ENCODE measurements at regions not wholly inside any gene's neighbourhood (a gene's known extent, or its start where the extent isn't known, plus 50 kb on each side); places are given as distances from the start of the nearest gene placed in this dataset.

DNA sequence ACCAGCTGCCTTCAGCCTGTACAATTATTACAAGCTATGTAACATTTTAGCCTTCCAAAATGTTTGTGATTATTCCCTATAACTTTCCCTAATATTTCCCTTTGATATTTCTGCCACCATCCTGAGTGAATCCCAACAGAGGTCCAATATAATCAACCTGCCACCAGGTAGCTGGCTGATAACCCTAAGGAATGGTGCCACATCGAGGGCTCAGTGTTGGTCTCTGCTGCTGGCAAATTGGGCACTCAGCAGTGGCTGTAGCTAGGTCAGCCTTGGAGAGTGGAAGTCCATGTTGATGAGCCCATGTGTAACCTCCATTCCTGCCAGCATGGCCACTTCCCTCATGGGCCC, 121.2 kb downstream of the ZNF280B start:
- H3K4me3 Mint-ChIP-seq = no peak overlapping the region
- peaks cover 2% of the 10 kb centered on the region for H3K36me3 Mint-ChIP-seq
- peaks cover 20% of the 10 kb centered on the region for H3K4me1 Mint-ChIP-seq
- no peak overlapping the region for H3K27ac Mint-ChIP-seq
- no peak for ATAC-seq (ENCODE audit: low read depth)
- H3K9me3 Mint-ChIP-seq = no peaks in the 10 kb centered on the region
- no peak for DNase-seq (ENCODE audit: low spot score in 2 of 2)
- H3K27me3 Mint-ChIP-seq = no peaks in the 10 kb centered on the region

DNA sequence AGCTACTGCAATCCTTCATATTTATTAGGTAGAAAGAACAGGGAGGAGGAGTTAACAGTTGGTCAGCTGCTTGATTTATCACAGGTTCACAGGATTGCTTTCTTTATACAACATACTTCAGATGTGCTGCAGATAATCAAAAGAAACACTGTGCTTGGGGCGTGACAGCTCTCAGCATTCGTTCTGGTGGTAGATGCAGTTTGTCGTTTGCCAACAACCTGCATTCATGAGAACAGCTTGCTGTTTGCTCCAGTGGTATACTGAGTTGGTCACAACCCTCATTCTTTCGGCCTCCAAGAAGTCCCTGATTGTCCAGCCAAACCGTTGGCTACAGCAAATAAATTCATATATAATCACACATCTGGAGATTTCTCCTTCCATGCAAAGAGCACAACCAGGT, 120.5 kb downstream of the ZNF280B start:
- no peak overlapping the region for H3K4me3 Mint-ChIP-seq
- peaks cover 4% of the 10 kb centered on the region for H3K36me3 Mint-ChIP-seq
- ATAC-seq (ENCODE audit: low read depth) = no peak
- no peak for DNase-seq (ENCODE audit: low spot score in 2 of 2)
- H3K9me3 Mint-ChIP-seq = no peaks in the 10 kb centered on the region
- no peak overlapping the region for H3K27ac Mint-ChIP-seq
- H3K27me3 Mint-ChIP-seq = no peaks in the 10 kb centered on the region
- peaks cover 12% of the 10 kb centered on the region for H3K4me1 Mint-ChIP-seq

DNA sequence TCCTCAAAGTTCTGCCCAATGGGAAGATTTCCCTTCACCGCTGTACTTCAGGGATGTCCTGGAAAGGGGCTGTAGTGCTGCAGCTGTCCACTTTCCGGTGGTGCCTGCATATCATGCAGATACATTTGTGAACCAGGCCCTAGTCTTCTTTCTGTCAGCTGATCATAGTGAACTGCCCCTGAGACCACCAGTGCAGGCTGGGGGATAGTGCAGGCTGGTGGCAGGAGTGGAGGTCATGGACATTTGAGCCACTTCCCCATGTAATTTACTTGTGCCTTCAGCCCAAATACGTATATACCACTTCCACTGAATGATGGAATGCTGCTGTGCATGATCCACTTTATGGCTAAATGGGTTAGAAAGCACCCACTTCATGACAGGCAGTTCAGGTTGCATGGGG, 120.0 kb downstream of the ZNF280B start:
- Mint-ChIP-seq H3K27me3 (no peaks in the 10 kb centered on the region), H3K9me3 (no peaks in the 10 kb centered on the region), H3K4me1 (peaks cover 8% of the 10 kb centered on the region), H3K27ac (no peak overlapping the region), H3K36me3 (peaks cover 4% of the 10 kb centered on the region), H3K4me3 (no peak overlapping the region)
- DNase-seq (ENCODE audit: low spot score in 2 of 2) (no peak), ATAC-seq (ENCODE audit: low read depth) (no peak)

DNA sequence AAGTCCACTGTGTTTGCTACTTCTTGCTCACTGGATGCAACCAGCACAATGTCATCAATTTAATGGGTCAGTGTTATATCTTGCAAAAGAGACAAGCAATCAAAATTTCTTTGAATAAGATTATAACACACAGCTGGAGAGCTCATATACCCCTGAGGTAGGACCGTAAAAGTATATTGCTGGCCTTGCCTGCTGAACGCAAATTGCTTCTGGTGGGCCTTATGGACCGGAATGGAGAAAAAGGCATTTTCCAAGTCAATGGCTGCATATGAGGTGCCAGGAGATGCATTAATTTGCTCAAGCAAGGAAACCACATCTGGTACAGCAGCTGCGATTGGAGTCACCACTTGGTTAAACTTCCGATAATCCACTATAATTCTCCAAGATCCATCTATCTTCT, 119.1 kb downstream of the ZNF280B start:
- H3K27me3 Mint-ChIP-seq = no peaks in the 10 kb centered on the region
- no peak overlapping the region for H3K4me3 Mint-ChIP-seq
- peaks cover 4% of the 10 kb centered on the region for H3K36me3 Mint-ChIP-seq
- peaks cover 6% of the 10 kb centered on the region for H3K4me1 Mint-ChIP-seq
- H3K9me3 Mint-ChIP-seq = no peaks in the 10 kb centered on the region
- DNase-seq (ENCODE audit: low spot score in 2 of 2) = no peak
- ATAC-seq (ENCODE audit: low read depth) = no peak
- H3K27ac Mint-ChIP-seq = no peak overlapping the region

DNA sequence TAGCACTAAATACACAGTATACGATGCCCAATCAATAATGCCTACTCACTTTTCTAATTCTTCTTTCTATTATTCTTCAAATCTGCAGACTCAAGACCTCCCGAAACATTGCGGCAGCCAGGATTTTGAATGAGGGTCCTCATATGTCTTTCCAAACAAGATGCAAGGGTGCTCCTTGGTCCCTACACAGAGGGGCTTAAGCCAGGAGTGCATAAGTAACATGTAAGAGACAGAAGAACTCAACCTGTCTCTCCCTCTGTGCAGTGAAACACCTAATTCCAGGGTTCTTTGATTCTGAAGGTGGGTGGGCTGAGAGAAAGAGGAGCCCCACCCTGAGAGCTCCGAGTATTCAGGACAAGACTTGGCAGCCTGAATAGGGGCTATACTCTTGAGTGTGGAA, 117.6 kb downstream of the ZNF280B start:
- no peaks in the 10 kb centered on the region for H3K27me3 Mint-ChIP-seq
- peaks cover 18% of the 10 kb centered on the region for H3K4me1 Mint-ChIP-seq
- DNase-seq (ENCODE audit: low spot score in 2 of 2) (no peak), ATAC-seq (ENCODE audit: low read depth) (no peak)
- H3K27ac Mint-ChIP-seq = no peak overlapping the region
- peaks cover 2% of the 10 kb centered on the region for H3K36me3 Mint-ChIP-seq
- no peaks in the 10 kb centered on the region for H3K9me3 Mint-ChIP-seq
- H3K4me3 Mint-ChIP-seq = no peak overlapping the region

DNA sequence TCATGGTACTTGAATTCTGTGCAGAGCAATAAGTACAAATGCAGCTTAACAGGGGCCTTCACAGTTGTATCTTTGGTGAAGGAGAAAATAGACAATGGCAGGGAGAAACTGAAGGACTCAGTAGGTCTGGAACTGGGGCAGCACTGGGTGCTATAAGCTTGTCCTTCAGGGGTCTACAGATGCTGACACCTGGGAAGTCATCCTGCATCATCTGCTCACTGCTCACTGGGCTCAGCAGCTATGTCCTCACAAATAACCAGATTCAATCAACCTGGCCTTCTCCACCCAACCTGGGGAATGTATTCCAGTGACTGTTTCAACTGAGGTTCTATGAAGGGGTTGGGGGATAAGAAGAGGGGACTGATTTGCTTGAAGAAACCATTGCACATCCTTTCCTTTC, 117.0 kb downstream of the ZNF280B start:
- ATAC-seq (ENCODE audit: low read depth) = no peak
- Mint-ChIP-seq H3K4me1 (peaks cover 18% of the 10 kb centered on the region), H3K27ac (no peak overlapping the region), H3K27me3 (no peaks in the 10 kb centered on the region), H3K9me3 (no peaks in the 10 kb centered on the region), H3K36me3 (peaks cover 2% of the 10 kb centered on the region), H3K4me3 (no peak overlapping the region)
- DNase-seq (ENCODE audit: low spot score in 2 of 2) = no peak

DNA sequence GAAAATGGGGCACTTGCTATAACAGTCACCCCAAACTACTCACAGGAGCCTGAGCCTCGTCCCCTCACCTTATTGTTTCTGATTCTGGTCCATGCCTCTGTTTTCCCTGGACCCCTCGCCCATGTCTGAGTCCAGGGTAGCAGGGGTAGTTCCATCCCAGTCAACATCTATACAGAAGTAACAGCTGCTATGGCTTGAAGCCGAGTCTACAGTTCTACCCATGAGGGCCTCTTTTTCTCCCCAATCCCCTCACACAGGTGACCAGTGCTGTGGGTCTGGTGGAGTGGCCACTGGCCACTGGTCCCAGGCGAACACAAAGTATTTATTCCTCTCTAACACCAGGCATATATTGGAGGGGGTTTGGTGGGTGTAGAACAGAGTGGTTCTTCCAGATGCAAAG, 116.4 kb downstream of the ZNF280B start:
- DNase-seq (ENCODE audit: low spot score in 2 of 2) (no peak), ATAC-seq (ENCODE audit: low read depth) (no peak)
- no peak overlapping the region for H3K27ac Mint-ChIP-seq
- H3K4me3 Mint-ChIP-seq = no peak overlapping the region
- H3K4me1 Mint-ChIP-seq = peaks cover 20% of the 10 kb centered on the region
- H3K27me3 Mint-ChIP-seq = no peaks in the 10 kb centered on the region
- no peaks in the 10 kb centered on the region for H3K9me3 Mint-ChIP-seq
- H3K36me3 Mint-ChIP-seq = peaks cover 2% of the 10 kb centered on the region

DNA sequence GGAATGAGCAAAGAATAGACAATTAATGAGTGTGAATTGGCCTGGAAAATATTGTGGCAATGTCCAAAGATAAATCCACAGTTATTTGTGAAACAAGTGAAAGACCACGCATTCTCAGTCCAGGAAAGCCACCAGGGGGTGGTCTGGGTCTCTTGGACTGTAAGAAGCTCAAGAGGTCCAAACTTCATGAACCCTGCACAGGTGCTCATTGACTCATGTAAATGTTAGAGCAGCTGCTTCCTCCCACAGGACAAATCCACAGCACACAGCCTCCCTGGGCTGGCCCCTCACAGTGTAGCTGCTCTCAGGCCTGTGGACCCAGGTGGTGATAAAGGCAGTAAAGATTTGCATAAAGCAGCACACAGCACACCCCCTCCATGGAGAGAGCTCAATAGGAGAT, 114.0 kb downstream of the ZNF280B start:
- peak overlapping the region; percentile 84 for H3K27ac Mint-ChIP-seq
- peaks cover 29% of the 10 kb centered on the region for H3K4me1 Mint-ChIP-seq
- H3K4me3 Mint-ChIP-seq = peak overlapping the region; percentile 64
- H3K9me3 Mint-ChIP-seq = no peaks in the 10 kb centered on the region
- H3K27me3 Mint-ChIP-seq = no peaks in the 10 kb centered on the region
- peaks cover 2% of the 10 kb centered on the region for H3K36me3 Mint-ChIP-seq
- ATAC-seq (ENCODE audit: low read depth) (peak; percentile 80), DNase-seq (ENCODE audit: low spot score in 2 of 2) (peak; percentile 26 to 41)

DNA sequence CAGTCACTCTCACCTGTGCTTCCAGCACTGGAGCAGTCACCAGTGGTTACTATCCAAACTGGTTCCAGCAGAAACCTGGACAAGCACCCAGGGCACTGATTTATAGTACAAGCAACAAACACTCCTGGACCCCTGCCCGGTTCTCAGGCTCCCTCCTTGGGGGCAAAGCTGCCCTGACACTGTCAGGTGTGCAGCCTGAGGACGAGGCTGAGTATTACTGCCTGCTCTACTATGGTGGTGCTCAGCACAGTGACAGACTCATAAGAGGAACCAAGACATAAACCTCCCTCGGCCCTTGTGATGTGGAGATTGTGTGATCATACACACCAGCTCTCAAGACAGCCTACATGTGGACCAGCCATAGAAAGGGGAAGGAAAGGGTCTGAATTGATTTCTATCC, 113.3 kb downstream of the ZNF280B start:
- peak; percentile 90 for ATAC-seq (ENCODE audit: low read depth)
- peaks cover 2% of the 10 kb centered on the region for H3K36me3 Mint-ChIP-seq

DNA sequence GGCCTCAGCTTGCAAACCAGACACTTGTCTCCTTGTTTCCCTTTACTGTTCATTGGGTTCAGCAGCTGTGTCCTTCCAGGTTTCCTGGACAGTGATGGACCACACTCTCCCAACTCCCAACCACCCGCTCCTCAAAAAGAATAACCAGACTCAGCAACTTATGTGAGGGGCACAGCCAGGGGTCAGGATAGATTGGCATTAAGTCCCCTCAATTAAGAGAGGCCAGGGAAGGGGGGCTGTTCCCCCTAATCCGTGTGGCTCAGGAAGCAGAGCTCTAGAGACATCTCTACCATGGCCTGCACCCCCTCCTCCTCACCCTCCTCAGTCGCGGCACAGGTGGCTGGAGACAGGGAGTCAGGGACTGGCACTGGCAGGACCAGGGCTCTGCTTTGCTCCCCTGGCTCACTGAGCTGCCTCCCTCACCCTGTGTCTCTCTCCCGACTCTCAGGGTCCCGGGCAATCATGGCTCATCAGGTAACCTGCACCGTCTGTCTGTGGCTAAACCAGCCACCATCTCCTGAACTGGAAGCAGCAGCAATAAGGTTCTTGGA, 111.7 kb downstream of the ZNF280B start:
- DNase-seq (ENCODE audit: low spot score in 2 of 2) (no peak), ATAC-seq (ENCODE audit: low read depth) (no peak)
- Mint-ChIP-seq H3K36me3 (peaks cover 2% of the 10 kb centered on the region), H3K27ac (peak overlapping the region; percentile 75), H3K4me3 (peak overlapping the region; percentile 21), H3K9me3 (no peaks in the 10 kb centered on the region), H3K27me3 (no peaks in the 10 kb centered on the region), H3K4me1 (peaks cover 37% of the 10 kb centered on the region)

More for the DNA sequence above, 113.3 kb downstream of the ZNF280B start:
- Mint-ChIP-seq H3K27me3 (no peaks in the 10 kb centered on the region), H3K9me3 (no peaks in the 10 kb centered on the region), H3K27ac (peak overlapping the region; percentile 84), H3K4me3 (peak overlapping the region; percentile 64), H3K4me1 (peaks cover 30% of the 10 kb centered on the region)
- peak; percentile 48 to 49 for DNase-seq (ENCODE audit: low spot score in 2 of 2)

DNA sequence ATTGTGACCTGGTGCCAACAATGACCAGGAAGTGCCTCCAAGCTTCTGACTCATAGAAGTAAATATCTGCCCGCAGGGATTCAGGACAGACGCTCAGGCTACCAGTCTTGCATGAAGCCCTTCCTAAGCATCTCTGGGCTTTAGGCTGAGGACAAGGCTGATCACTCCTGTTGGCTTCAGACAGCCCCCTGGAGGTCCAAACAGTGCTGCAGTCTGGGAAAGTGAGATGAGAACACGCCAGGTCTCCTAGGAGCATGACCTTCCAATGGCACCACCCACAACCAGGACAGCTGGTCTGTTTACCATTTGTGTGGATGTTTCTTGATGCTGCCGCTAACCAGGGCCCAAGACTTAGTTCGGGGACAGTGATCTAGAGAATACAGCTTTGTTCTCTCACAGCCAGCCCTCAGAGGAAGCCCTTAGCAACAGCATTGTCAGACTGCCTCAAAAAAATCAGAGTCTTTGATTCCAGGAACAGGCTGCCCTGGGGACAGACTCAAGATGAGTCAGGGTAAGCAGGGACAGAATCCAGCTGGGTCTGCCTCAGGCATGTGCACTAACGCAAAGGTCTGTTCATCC, 111.2 kb downstream of the ZNF280B start:
- ATAC-seq (ENCODE audit: low read depth) = no peak
- no peaks in the 10 kb centered on the region for H3K27me3 Mint-ChIP-seq
- H3K4me3 Mint-ChIP-seq = no peak overlapping the region
- no peaks in the 10 kb centered on the region for H3K9me3 Mint-ChIP-seq
- DNase-seq (ENCODE audit: low spot score in 2 of 2) = no peak
- H3K27ac Mint-ChIP-seq = peak overlapping the region; percentile 9
- peaks cover 37% of the 10 kb centered on the region for H3K4me1 Mint-ChIP-seq
- H3K36me3 Mint-ChIP-seq = peaks cover 2% of the 10 kb centered on the region

DNA sequence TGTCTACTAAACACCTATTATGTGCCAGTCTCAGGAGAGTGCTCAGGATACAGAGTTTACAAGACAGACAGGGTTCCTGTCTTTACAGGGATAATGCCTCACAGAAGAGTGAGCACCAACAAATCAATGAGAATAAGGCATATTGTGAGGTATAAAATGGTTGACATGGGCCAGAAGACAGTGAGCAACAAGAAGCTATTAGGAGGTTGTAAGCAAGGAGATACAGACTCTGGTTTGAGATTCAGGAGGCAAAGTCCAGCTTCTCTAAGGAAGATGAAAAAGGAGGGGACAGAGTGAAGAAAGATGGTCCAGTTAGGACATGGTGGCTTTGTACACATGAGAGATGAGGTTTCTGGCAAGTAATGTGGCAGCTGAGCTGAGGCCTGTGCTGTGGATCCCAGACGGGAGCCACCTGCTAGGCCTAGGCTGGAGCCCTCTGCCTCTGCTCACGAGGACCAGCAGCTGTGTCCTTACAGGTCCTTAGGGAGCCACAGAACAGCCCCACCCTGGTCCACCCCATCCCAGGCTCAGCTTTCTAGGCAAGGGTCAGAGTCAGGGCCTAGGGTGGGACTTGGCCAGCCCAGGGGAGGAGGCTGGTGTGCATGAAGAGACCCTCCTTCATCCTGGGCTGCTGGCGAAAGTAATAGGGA, 110.5 kb downstream of the ZNF280B start:
- Mint-ChIP-seq H3K27me3 (no peaks in the 10 kb centered on the region), H3K36me3 (no peaks in the 10 kb centered on the region), H3K27ac (peak overlapping the region; percentile 9), H3K4me3 (no peak overlapping the region), H3K4me1 (peaks cover 37% of the 10 kb centered on the region), H3K9me3 (no peaks in the 10 kb centered on the region)
- DNase-seq (ENCODE audit: low spot score in 2 of 2) (no peak), ATAC-seq (ENCODE audit: low read depth) (no peak)

DNA sequence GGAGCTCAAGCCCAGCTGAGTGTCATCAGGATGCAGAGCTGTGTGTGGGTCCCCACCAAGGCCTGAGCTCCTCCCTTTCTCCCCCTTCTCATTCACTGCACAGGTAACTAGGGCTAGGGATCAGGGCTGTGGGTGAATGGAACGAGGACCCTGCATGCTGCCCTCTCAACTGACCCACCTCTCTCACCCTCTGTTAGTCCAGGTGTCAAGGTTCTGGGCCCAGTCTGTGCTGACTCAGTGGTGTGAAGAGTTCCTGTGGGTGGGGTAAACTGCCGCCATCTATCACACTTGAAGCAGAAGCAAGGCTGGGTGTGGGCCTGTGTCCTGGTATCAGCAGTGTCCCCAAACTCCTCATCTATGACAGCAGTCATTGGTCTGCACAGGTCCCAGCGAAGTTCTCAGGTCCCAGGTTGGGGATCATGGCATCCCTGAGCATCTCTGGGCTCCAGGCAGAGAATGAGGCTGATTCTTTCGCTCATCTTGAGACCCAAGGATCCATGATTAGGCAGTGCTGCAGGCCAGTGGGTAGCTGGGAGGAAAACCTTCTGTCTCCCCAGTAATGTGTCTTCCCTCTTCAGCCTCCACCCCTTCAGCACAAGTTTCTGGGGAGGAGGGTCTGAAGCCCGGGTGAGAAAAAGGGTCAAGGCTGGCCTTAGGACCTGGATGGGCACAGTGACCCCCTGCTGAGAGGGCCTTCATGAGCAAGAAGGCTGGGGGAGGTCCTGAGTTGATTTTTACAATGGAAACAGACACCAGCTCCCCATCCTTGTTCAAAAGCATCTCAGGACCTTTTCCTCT, 109.8 kb downstream of the ZNF280B start:
- Mint-ChIP-seq H3K4me3 (no peak overlapping the region), H3K27me3 (no peaks in the 10 kb centered on the region)

DNA sequence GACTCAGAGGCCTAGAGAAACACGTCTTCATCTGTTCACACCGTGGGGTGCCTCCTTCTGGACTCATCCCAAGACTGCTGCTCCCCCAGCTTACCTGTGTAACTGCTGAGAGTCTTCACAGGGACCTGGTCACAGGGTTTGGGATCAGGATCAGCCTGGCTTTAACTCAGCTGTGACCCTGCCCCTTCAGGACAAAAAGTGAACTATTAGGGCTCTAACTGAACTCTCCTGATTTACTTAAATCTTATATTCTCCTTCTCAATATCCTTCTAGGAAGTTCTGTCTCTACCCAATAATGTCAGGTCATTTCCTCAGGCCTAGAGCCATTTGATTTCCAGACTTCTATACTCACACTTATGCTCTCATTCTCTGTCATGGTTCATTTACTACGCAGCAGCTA, 108.4 kb downstream of the ZNF280B start:
- ATAC-seq (ENCODE audit: low read depth) (no peak), DNase-seq (ENCODE audit: low spot score in 2 of 2) (no peak)
- Mint-ChIP-seq H3K4me3 (no peak overlapping the region), H3K36me3 (no peaks in the 10 kb centered on the region), H3K27me3 (no peaks in the 10 kb centered on the region), H3K9me3 (no peaks in the 10 kb centered on the region), H3K27ac (no peak overlapping the region), H3K4me1 (peaks cover 39% of the 10 kb centered on the region)

More for the DNA sequence above, 109.8 kb downstream of the ZNF280B start:
- no peaks in the 10 kb centered on the region for H3K36me3 Mint-ChIP-seq
- H3K27ac Mint-ChIP-seq = no peak overlapping the region
- ATAC-seq (ENCODE audit: low read depth) (no peak), DNase-seq (ENCODE audit: low spot score in 2 of 2) (no peak)
- H3K9me3 Mint-ChIP-seq = no peaks in the 10 kb centered on the region
- H3K4me1 Mint-ChIP-seq = peaks cover 38% of the 10 kb centered on the region

All from memory B cell (primary cell).